Endothelial cell of umbilical vein (primary cell): ENCODE measurements at regions not wholly inside any gene's neighbourhood (a gene's known extent, or its start where the extent isn't known, plus 50 kb on each side); places are given as distances from the start of the nearest gene placed in this dataset.

ENCODE experiments used
- BruUV-seq: library from RNA; stranded (reverse); fragments of 400-500 nt; replicated peaks from 2 replicates; lab custom pipeline; 2021; lab: Mats Ljungman, UMichigan
- CTCF ChIA-PET: fragments of 300-600, 350-600 bp; sonication (Branson Sonifier 250); formaldehyde crosslinking; loops from one replicate; lab custom pipeline; 2021; ENCODE audit warnings: antibody characterized with exemption, inconsistent platforms; lab: Charles Lee
- POLR2A ChIA-PET: fragments of 300-600, 350-600 bp; sonication (Branson Sonifier 250); formaldehyde crosslinking; loops from one replicate; lab custom pipeline; 2021; ENCODE audit warnings: antibody characterized with exemption, inconsistent platforms; lab: Charles Lee
- DNase-seq: peaks from one replicate; pipeline ENCODE4 v3.0.0-alpha.2; 2011; ENCODE audit warnings: low read depth, low spot score
- FAIRE-seq: peaks from 2 replicates; lab custom pipeline; 2011; peaks lifted over from hg19 to GRCh38; lab: Jason Lieb, UNC
- H2AFZ ChIP-seq: 2 replicates; pipeline ENCODE4 v1.6.0; 2012; ENCODE audit warnings: low read depth, low read length, control low read depth, inconsistent platforms
- H3K27ac ChIP-seq: 2 replicates; pipeline ENCODE4 v1.5.1; 2011; ENCODE audit warnings: low read depth, mild to moderate bottlenecking, control low read depth, low read length, moderate library complexity; ENCODE audit not compliant: insufficient read depth
- H3K27me3 ChIP-seq, 2 experiments: 2 replicates each; pipeline versions ENCODE4 v1.6.0 to v1.6.1; 2011; ENCODE audit warnings: low read length in 2 of 2, mixed read lengths in 1 of 2; ENCODE audit not compliant: control insufficient read depth in 2 of 2, insufficient read depth in 2 of 2
- H3K36me3 ChIP-seq, 2 experiments: 2 replicates in 1 of 2; 3 replicates in 1 of 2; pipeline ENCODE4 v1.5.1; 2011; ENCODE audit warnings: low read length in 2 of 2, mild to moderate bottlenecking in 1 of 2, moderate library complexity in 1 of 2; ENCODE audit not compliant: control insufficient read depth in 2 of 2, insufficient read depth in 2 of 2; ENCODE audit errors: extremely low read depth in 1 of 2
- H3K4me1 ChIP-seq: 3 replicates; pipeline ENCODE4 v1.5.1; 2011; ENCODE audit warnings: mild to moderate bottlenecking, low read length; ENCODE audit not compliant: control insufficient read depth, insufficient read depth; ENCODE audit errors: extremely low read depth
- H3K4me2 ChIP-seq: 2 replicates; pipeline ENCODE4 v1.6.1; 2011; ENCODE audit warnings: low read length, control low read depth, mixed read lengths; ENCODE audit not compliant: insufficient read depth
- H3K4me3 ChIP-seq, 3 experiments: fragments of 200-600 bp in 1 of 3; sonication (generic), shearing (Covaris generic) in 1 of 3; replicated peaks in 1 of 3; 2 replicates each; pipeline ENCODE4 v1.5.1; 2011 to 2016; ENCODE audit warnings: control low read depth in 3 of 3, low read length in 3 of 3, mild to moderate bottlenecking in 2 of 3, inconsistent platforms in 1 of 3, low read depth in 1 of 3, moderate library complexity in 1 of 3; ENCODE audit not compliant: insufficient read depth in 1 of 3
- H3K79me2 ChIP-seq: 2 replicates; pipeline ENCODE4 v1.6.0; 2012; ENCODE audit warnings: low read length, inconsistent platforms; ENCODE audit not compliant: control insufficient read depth, insufficient read depth
- H3K9ac ChIP-seq: replicated peaks from 2 replicates; pipeline ENCODE3; 2011; ENCODE audit warnings: low read length, control low read depth; ENCODE audit not compliant: insufficient read depth; ENCODE audit errors: extremely low read depth
- H3K9me1 ChIP-seq: replicated peaks from 3 replicates; pipeline ENCODE4 v1.6.0; 2011; ENCODE audit warnings: mild to moderate bottlenecking, low read length; ENCODE audit not compliant: control insufficient read depth, insufficient read depth; ENCODE audit errors: extremely low read depth
- H3K9me3 ChIP-seq: replicated peaks from 2 replicates; pipeline ENCODE4 v1.5.1; 2012; ENCODE audit warnings: low read length, inconsistent platforms; ENCODE audit not compliant: control insufficient read depth, insufficient read depth
- H4K20me1 ChIP-seq: replicated peaks from 2 replicates; pipeline ENCODE3; 2011; ENCODE audit warnings: mild to moderate bottlenecking, low read length; ENCODE audit not compliant: control insufficient read depth, insufficient read depth; ENCODE audit errors: extremely low read depth
- CTCF ChIP-seq, 2 donors: IDR thresholded peaks; 1 replicate in 1 of 2; 2 replicates in 1 of 2; pipeline ENCODE4 v1.5.1; 2011; ENCODE audit warnings: low read length in 2 of 2, mild to moderate bottlenecking in 2 of 2, moderate library complexity in 2 of 2, control low read depth in 1 of 2, inconsistent platforms in 1 of 2, low read depth in 1 of 2; ENCODE audit not compliant: insufficient read depth in 1 of 2; ENCODE audit errors: extremely low read depth in 1 of 2
- EZH2 ChIP-seq: IDR thresholded peaks from 2 replicates; pipeline ENCODE4 v1.6.1; 2012; ENCODE audit warnings: borderline replicate concordance, low read depth, mild to moderate bottlenecking, moderate library complexity, low read length, inconsistent platforms; ENCODE audit not compliant: severe bottlenecking
- FOS ChIP-seq: IDR thresholded peaks from 2 replicates; pipeline ENCODE4 v1.6.1; 2011; ENCODE audit warnings: mild to moderate bottlenecking, low read length, moderate library complexity, borderline replicate concordance; ENCODE audit not compliant: insufficient read depth
- GATA2 ChIP-seq: IDR thresholded peaks from 2 replicates; pipeline ENCODE4 v1.7.0; 2011; ENCODE audit warnings: low read depth, mild to moderate bottlenecking, moderate library complexity, mixed read lengths, low read length; ENCODE audit not compliant: insufficient read length, insufficient read depth
- JUN ChIP-seq: IDR thresholded peaks from 2 replicates; pipeline ENCODE4 v1.6.1; 2011; ENCODE audit warnings: borderline replicate concordance, low read depth; ENCODE audit not compliant: insufficient read length, insufficient read depth
- MAX ChIP-seq: IDR thresholded peaks from 2 replicates; pipeline ENCODE4 v1.6.1; 2011; ENCODE audit not compliant: insufficient read depth, insufficient read length
- MYC ChIP-seq: IDR thresholded peaks from one replicate; pipeline ENCODE4 v1.6.1; 2011; ENCODE audit warnings: mild to moderate bottlenecking, low read depth, low read length
- POLR2A ChIP-seq: IDR thresholded peaks from 2 replicates; pipeline ENCODE4 v1.6.1; 2012; ENCODE audit warnings: low read depth, mild to moderate bottlenecking, control low read depth, low read length
- POLR2AphosphoS5 ChIP-seq: IDR thresholded peaks from 2 replicates; pipeline ENCODE4 v1.6.1; 2012; ENCODE audit warnings: low read depth, mild to moderate bottlenecking, control low read depth, low read length, moderate library complexity; ENCODE audit not compliant: insufficient read depth
- dilution Hi-C: fragments of 300-500 bp; cut with MboI; formaldehyde crosslinking; loops from one replicate; pipeline ENCODE4 v1.15.0; 2019; ENCODE audit warnings: low sequenced_read_pairs; ENCODE audit not compliant: extremely low pct_ligation_motif_present
- intact Hi-C: fragments of 100-400 bp; cut with micrococcal nuclease; formaldehyde crosslinking; loops from one replicate; pipeline ENCODE4 v1.10.0; 2022

- FAIRE-seq (no peak), DNase-seq (no peak)
- H2AFZ ChIP-seq: no peak overlapping the region
- no peak overlapping the region for H3K4me2 ChIP-seq
- H3K9me3 ChIP-seq: no peaks in the 10 kb centered on the region
- no peaks in the 10 kb centered on the region for H3K27me3 ChIP-seq
- dilution Hi-C loops (no loop called here), intact Hi-C loops (no loop called here)
- no peak for TF ChIP-seq JUN
- no peak for TF ChIP-seq MYC
- TF ChIP-seq MAX: no peak
- no peak for TF ChIP-seq EZH2
- no peak for TF ChIP-seq POLR2A
- TF ChIP-seq GATA2: no peak
- TF ChIP-seq POLR2AphosphoS5: no peak
- H3K9ac ChIP-seq: no peak overlapping the region
- H3K4me3 ChIP-seq: no peak overlapping the region
- H4K20me1 ChIP-seq: no peaks in the 10 kb centered on the region
- ChIA-PET CTCF (no interaction called here), POLR2A (no interaction called here)
- no peak overlapping the region for H3K27ac ChIP-seq
- H3K4me1 ChIP-seq: peaks cover 3% of the 10 kb centered on the region
- no peaks in the 10 kb centered on the region for H3K36me3 ChIP-seq
- no TSS peak for BruUV-seq
- no peaks in the 10 kb centered on the region for H3K79me2 ChIP-seq
- no peaks in the 10 kb centered on the region for H3K9me1 ChIP-seq
These were observed 674.3 kb downstream of the INHBA start for GRCh38 chr7:41028580-41028979.

GRCh38 chr7:41027428-41028115 lies 675.3 kb downstream of the INHBA start:
- DNase-seq (no peak), FAIRE-seq (no peak)
- Histone ChIP-seq H3K27me3 (no peaks in the 10 kb centered on the region), H3K79me2 (no peaks in the 10 kb centered on the region), H3K4me3 (no peak overlapping the region), H3K4me1 (peaks cover 3% of the 10 kb centered on the region), H3K9me3 (no peaks in the 10 kb centered on the region), H3K27ac (no peak overlapping the region), H3K9ac (no peak overlapping the region), H2AFZ (no peak overlapping the region), H4K20me1 (no peaks in the 10 kb centered on the region), H3K9me1 (no peaks in the 10 kb centered on the region), H3K4me2 (no peak overlapping the region), H3K36me3 (no peaks in the 10 kb centered on the region)
- BruUV-seq: no TSS peak
- intact Hi-C loops (no loop called here), dilution Hi-C loops (no loop called here)
- POLR2A ChIA-PET: no interaction called here
- no peak for TF ChIP-seq GATA2
- TF ChIP-seq MAX: no peak
- no peak for TF ChIP-seq POLR2AphosphoS5
- no peak for TF ChIP-seq POLR2A
- no peak for TF ChIP-seq CTCF (IDR thresholded peaks at IDR 0.05; ENCODE audit: extremely low read depth in 1 of 2, insufficient read depth in 1 of 2, low read depth in 1 of 2, low read length in 2 of 2)
- TF ChIP-seq JUN: no peak
- TF ChIP-seq MYC: no peak
- no peak for TF ChIP-seq EZH2
- TF ChIP-seq FOS: no peak
- CTCF ChIA-PET: no interaction called here
